PC-3 (cell line): ENCODE measurements at regions not wholly inside any gene's neighbourhood (a gene's known extent, or its start where the extent isn't known, plus 50 kb on each side); places are given as distances from the start of the nearest gene placed in this dataset.

ENCODE experiments used
- ATAC-seq: fragments of 200-7000 bp; cut with Tn5 transposase; 2 replicates; pipeline ENCODE4 v1.9.1; 2020; ENCODE audit warnings: mild to moderate bottlenecking, moderate library complexity
- BruUV-seq: library from RNA; stranded (reverse); fragments of 400-500 nt; replicated peaks from 2 replicates; lab custom pipeline; 2021; lab: Mats Ljungman, UMichigan
- CTCF ChIA-PET: fragments of 300-600 bp; sonication (Branson Sonifier 250); formaldehyde crosslinking; loops from one replicate; lab custom pipeline; 2022; ENCODE audit warnings: antibody characterized with exemption; lab: Charles Lee
- POLR2A ChIA-PET: fragments of 300-600 bp; sonication (Branson Sonifier 250); formaldehyde crosslinking; loops from one replicate; lab custom pipeline; 2022; ENCODE audit warnings: antibody characterized with exemption; ENCODE audit not compliant: unreplicated experiment; lab: Charles Lee
- DNase-seq: peaks from one replicate; pipeline ENCODE4 v3.0.0-alpha.2; 2015
- H2AFZ ChIP-seq: fragments of 300-600 bp; sonication (generic); 2 replicates; pipeline ENCODE4 v1.6.0; 2016; ENCODE audit warnings: antibody characterized with exemption, low read length
- H3F3A ChIP-seq: fragments of 300-600 bp; sonication (generic); one replicate; pipeline ENCODE4 v1.6.0; 2017; ENCODE audit warnings: antibody characterized with exemption, low read length, control low read depth, mild to moderate bottlenecking; ENCODE audit not compliant: unreplicated experiment
- H3K27ac ChIP-seq: fragments of 300-600 bp; sonication (generic); 2 replicates; pipeline ENCODE4 v1.5.1; 2016; ENCODE audit warnings: mild to moderate bottlenecking, low read length
- H3K27me3 ChIP-seq: fragments of 300-600 bp; sonication (generic); 2 replicates; pipeline ENCODE4 v1.6.1; 2016; ENCODE audit warnings: low read length, mixed read lengths
- H3K36me3 ChIP-seq: fragments of 300-600 bp; sonication (generic); 2 replicates; pipeline ENCODE4 v1.6.1; 2016; ENCODE audit warnings: low read depth, mixed run types, low read length, mixed read lengths
- H3K4me1 ChIP-seq: fragments of 300-600 bp; sonication (generic); 2 replicates; pipeline ENCODE4 v1.5.1; 2016; ENCODE audit warnings: low read length; ENCODE audit not compliant: insufficient read depth
- H3K4me2 ChIP-seq: fragments of 300-600 bp; sonication (generic); 2 replicates; pipeline ENCODE4 v1.6.0; 2016; ENCODE audit warnings: low read length
- H3K4me3 ChIP-seq: fragments of 300-600 bp; sonication (generic); 2 replicates; pipeline ENCODE4 v1.5.1; 2016; ENCODE audit warnings: mild to moderate bottlenecking, low read length, mixed read lengths
- H3K79me2 ChIP-seq: fragments of 300-600 bp; sonication (generic); 2 replicates; pipeline ENCODE4 v1.6.1; 2017; ENCODE audit warnings: low read length, mixed read lengths
- H3K9ac ChIP-seq: fragments of 300-600 bp; sonication (generic); 2 replicates; pipeline ENCODE4 v1.6.0; 2016; ENCODE audit warnings: mild to moderate bottlenecking, low read length
- H3K9me2 ChIP-seq: fragments of 300-600 bp; sonication (generic); replicated peaks from 2 replicates; pipeline ENCODE4 v1.6.1; 2016; ENCODE audit warnings: mixed run types, low read length, mixed read lengths
- H3K9me3 ChIP-seq: fragments of 300-600 bp; sonication (generic); 2 replicates; pipeline ENCODE4 v1.6.1; 2016; ENCODE audit warnings: low read length, mixed read lengths
- H4K20me1 ChIP-seq: fragments of 300-600 bp; sonication (generic); 2 replicates; pipeline ENCODE4 v1.6.1; 2016; ENCODE audit warnings: low read length, mixed read lengths
- CTCF ChIP-seq: fragments of 300-600 bp; sonication (generic); conservative IDR thresholded peaks from 2 replicates; pipeline ENCODE4 v1.5.1; 2017; ENCODE audit warnings: antibody characterized with exemption, low read depth, mild to moderate bottlenecking, low read length
- EZH2 ChIP-seq: fragments of 300-600 bp; sonication (generic); IDR thresholded peaks from one replicate; pipeline ENCODE4 v1.6.1; 2017; ENCODE audit warnings: antibody characterized with exemption, mild to moderate bottlenecking, low read length; ENCODE audit not compliant: unreplicated experiment
- EZH2phosphoT487 ChIP-seq: fragments of 300-600 bp; sonication (generic); IDR thresholded peaks from 2 replicates; pipeline ENCODE4 v1.6.1; 2018; ENCODE audit warnings: mild to moderate bottlenecking, antibody characterized with exemption, low read length, borderline replicate concordance
- intact Hi-C: fragments of 100-400 bp; cut with micrococcal nuclease; formaldehyde crosslinking; loops from 2 replicates; pipeline ENCODE4 v1.9.0; 2023

GRCh38 chr12:22932431-22932830 is 307.5 kb downstream of the ETNK1 start:
- no peak overlapping the region for H3K4me3 ChIP-seq
- H3K4me2 ChIP-seq = no peak overlapping the region
- H3K4me1 ChIP-seq = no peaks in the 10 kb centered on the region
- no peaks in the 10 kb centered on the region for H3K36me3 ChIP-seq
- H3F3A ChIP-seq = no peaks in the 10 kb centered on the region
- H3K9me3 ChIP-seq = no peaks in the 10 kb centered on the region
- TF ChIP-seq EZH2phosphoT487 (no peak), EZH2 (no peak), CTCF (no peak)
- no peaks in the 10 kb centered on the region for H3K79me2 ChIP-seq
- H3K27ac ChIP-seq = no peak overlapping the region
- H3K9me2 ChIP-seq = no peaks in the 10 kb centered on the region
- ChIA-PET POLR2A (no interaction called here), CTCF (no interaction called here)
- intact Hi-C loops = no loop called here
- peaks cover 20% of the 10 kb centered on the region for H3K27me3 ChIP-seq
- BruUV-seq = no TSS peak
- H2AFZ ChIP-seq = no peak overlapping the region
- no peak for DNase-seq
- no peaks in the 10 kb centered on the region for H4K20me1 ChIP-seq
- no peak for ATAC-seq
- no peak overlapping the region for H3K9ac ChIP-seq

- Histone ChIP-seq H3K27ac (no peak overlapping the region), H3K4me3 (no peak overlapping the region), H3K36me3 (no peaks in the 10 kb centered on the region), H3K79me2 (no peaks in the 10 kb centered on the region), H3F3A (no peaks in the 10 kb centered on the region), H3K4me2 (no peak overlapping the region), H3K9me2 (no peaks in the 10 kb centered on the region), H3K9me3 (no peaks in the 10 kb centered on the region), H3K4me1 (no peaks in the 10 kb centered on the region), H3K9ac (no peak overlapping the region), H4K20me1 (no peaks in the 10 kb centered on the region), H3K27me3 (peaks cover 9% of the 10 kb centered on the region; the same call in 1 of the 2 replicates), H2AFZ (no peak overlapping the region)
- TF ChIP-seq EZH2phosphoT487 (no peak), CTCF (no peak), EZH2 (no peak)
- no peak for ATAC-seq
- no TSS peak for BruUV-seq
- CTCF ChIA-PET = no interaction called here
- intact Hi-C loops = no loop called here
- POLR2A ChIA-PET = no interaction called here
- DNase-seq = no peak
These were observed 310.1 kb downstream of the ETNK1 start for GRCh38 chr12:22935090-22935489.

GRCh38 chr12:22935501-22935900 is 310.5 kb downstream of the ETNK1 start:
- Histone ChIP-seq H4K20me1 (no peaks in the 10 kb centered on the region), H3K27ac (no peak overlapping the region), H3K9ac (no peak overlapping the region), H2AFZ (no peak overlapping the region), H3K79me2 (no peaks in the 10 kb centered on the region), H3K4me3 (no peak overlapping the region), H3K27me3 (peaks cover 8% of the 10 kb centered on the region; the same call in 1 of the 2 replicates), H3K9me3 (no peaks in the 10 kb centered on the region), H3F3A (no peaks in the 10 kb centered on the region), H3K9me2 (no peaks in the 10 kb centered on the region), H3K4me1 (no peaks in the 10 kb centered on the region), H3K36me3 (no peaks in the 10 kb centered on the region), H3K4me2 (no peak overlapping the region)
- ChIA-PET POLR2A (no interaction called here), CTCF (no interaction called here)
- no peak for ATAC-seq
- no peak for TF ChIP-seq CTCF
- no peak for TF ChIP-seq EZH2
- no peak for TF ChIP-seq EZH2phosphoT487
- intact Hi-C loops = no loop called here
- no peak for DNase-seq
- BruUV-seq = no TSS peak
